ENCODE measurements at regions not wholly inside any gene's neighbourhood (a gene's known extent, or its start where the extent isn't known, plus 50 kb on each side); places are given as distances from the start of the nearest gene placed in this dataset.

GRCh38 chr10:29826801-29827450, 192.2 kb upstream of the SVIL start:
- no peak for DNase-seq (ENCODE audit: low read depth)
- H3K4me3 ChIP-seq (replicated peaks; ENCODE audit: low read depth, low read length) = no peak overlapping the region
- TF ChIP-seq CTCF (IDR thresholded peaks at IDR 0.05; ENCODE audit: low read length, missing control alignments) = no peak

DNA sequence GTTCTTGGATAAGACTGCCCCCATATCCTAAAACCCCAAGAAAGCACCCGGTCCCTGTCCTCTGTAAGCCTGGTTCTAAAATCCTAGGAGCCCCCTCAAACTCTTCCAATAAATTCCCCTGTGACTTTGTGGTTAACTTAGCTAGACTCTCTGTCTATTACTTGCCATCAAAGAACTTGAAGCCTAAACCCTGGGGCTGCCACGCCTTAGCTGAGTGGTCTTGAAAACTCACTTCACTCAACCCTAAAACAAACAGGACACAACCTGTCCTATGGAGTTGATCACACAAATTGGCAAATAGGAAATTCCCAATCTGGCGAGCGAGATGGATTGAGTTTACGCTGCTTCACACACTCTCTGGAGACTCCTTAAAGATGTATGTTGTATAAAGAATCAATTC, 191.4 kb upstream of the SVIL start:
- no peak for TF ChIP-seq CTCF (IDR thresholded peaks at IDR 0.05; ENCODE audit: low read length, missing control alignments)
- DNase-seq (ENCODE audit: low read depth) = no peak
- no peak overlapping the region for H3K4me3 ChIP-seq (replicated peaks; ENCODE audit: low read depth, low read length)

DNA sequence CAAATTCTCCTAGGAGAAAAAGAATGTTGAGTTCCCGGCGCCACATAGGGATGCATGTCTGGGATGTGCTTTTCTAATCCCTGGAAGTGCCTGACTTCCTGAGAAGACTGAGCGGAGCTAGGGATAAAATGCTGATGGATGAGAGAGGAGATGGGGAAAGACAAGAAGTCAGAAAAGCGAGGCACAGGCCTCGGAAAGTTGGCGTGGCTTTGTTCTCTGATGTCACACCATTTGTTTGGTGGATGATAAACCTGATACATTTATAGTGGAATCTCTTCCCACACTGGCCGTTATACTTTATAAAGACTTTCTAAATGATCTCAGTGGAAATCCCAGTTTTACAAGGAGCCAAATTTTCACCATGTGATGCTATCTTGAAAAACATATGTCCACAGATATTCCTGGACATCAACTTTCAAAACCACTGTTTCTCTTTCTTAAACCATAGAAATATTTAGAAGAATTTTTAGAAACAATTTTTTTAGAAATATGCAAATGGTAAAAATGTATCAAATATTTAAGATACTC, 188.8 kb upstream of the SVIL start:
- no peak overlapping the region for H3K4me3 ChIP-seq (replicated peaks; ENCODE audit: low read depth, low read length)
- no peak for TF ChIP-seq CTCF (IDR thresholded peaks at IDR 0.05; ENCODE audit: low read length, missing control alignments)
- DNase-seq (ENCODE audit: low read depth) = no peak

- DNase-seq (ENCODE audit: low read depth) = no peak
- H3K4me3 ChIP-seq (replicated peaks; ENCODE audit: low read depth, low read length) = no peak overlapping the region
- TF ChIP-seq CTCF (IDR thresholded peaks at IDR 0.05; ENCODE audit: low read length, missing control alignments) = no peak
Measured at GRCh38 chr10:29820890-29821461, 186.2 kb upstream of the SVIL start.

GRCh38 chr10:29816801-29817558, 182.2 kb upstream of the SVIL start:
- no peak for DNase-seq (ENCODE audit: low read depth)
- no peak overlapping the region for H3K4me3 ChIP-seq (replicated peaks; ENCODE audit: low read depth, low read length)
- TF ChIP-seq CTCF (IDR thresholded peaks at IDR 0.05; ENCODE audit: low read length, missing control alignments) = no peak

- TF ChIP-seq CTCF (IDR thresholded peaks at IDR 0.05; ENCODE audit: low read length, missing control alignments) = no peak
Measured at GRCh38 chr10:29815572-29815971, 180.8 kb upstream of the SVIL start.

More at GRCh38 chr10:29815572-29815971, 180.8 kb upstream of the SVIL start:
- no peak overlapping the region for H3K4me3 ChIP-seq (replicated peaks; ENCODE audit: low read depth, low read length)
- no peak for DNase-seq (ENCODE audit: low read depth)

All from fibroblast of pulmonary artery (primary cell).